GM19438 (cell line): ENCODE measurements at regions not wholly inside any gene's neighbourhood (a gene's known extent, or its start where the extent isn't known, plus 50 kb on each side); places are given as distances from the start of the nearest gene placed in this dataset.

Experiments used
- ATAC-seq: cut with Tn5 transposase; IDR thresholded peaks from one replicate; pipeline ENCODE4 v1.9.1; 2021; ENCODE audit warnings: low read depth; ENCODE audit not compliant: unreplicated experiment

DNA sequence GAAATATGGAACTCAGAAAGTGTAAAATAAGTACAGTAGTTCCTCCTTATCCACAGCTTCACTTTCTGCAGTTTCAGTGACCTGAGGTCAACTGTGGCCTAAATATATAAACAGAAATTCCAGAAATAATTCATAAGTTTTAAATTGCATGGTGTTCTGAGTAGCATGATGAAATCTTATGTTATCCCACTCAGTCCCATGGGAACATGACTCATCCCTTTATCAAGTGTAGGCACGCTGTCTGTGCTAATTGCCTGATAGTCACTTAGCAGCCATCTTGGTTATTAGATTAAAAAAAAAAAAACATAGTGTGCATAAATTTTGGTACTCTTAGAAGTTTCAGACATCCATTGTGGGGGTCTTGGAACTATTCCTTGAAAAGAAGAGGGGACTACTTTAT, 983.4 kb upstream of the ADGRL3 start:
- ATAC-seq = no peak

DNA sequence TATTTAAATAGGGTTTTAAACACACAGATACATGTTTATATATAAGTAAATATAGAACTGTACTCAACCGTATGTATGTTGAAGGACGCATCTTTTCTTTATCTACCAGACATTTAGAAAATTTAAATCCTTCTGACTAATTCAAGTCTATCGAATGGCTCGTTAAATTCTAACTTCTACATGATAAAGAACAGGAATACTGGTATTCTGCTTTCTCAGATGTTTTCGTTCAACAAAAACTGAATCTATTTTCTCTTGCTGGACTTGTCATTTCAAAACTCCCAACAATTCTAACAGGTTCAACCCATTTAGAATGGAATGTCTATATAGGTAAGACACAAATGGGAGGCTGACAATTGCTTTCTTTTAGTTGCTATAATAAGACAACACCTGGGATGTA, 978.3 kb upstream of the ADGRL3 start:
- no peak for ATAC-seq

DNA sequence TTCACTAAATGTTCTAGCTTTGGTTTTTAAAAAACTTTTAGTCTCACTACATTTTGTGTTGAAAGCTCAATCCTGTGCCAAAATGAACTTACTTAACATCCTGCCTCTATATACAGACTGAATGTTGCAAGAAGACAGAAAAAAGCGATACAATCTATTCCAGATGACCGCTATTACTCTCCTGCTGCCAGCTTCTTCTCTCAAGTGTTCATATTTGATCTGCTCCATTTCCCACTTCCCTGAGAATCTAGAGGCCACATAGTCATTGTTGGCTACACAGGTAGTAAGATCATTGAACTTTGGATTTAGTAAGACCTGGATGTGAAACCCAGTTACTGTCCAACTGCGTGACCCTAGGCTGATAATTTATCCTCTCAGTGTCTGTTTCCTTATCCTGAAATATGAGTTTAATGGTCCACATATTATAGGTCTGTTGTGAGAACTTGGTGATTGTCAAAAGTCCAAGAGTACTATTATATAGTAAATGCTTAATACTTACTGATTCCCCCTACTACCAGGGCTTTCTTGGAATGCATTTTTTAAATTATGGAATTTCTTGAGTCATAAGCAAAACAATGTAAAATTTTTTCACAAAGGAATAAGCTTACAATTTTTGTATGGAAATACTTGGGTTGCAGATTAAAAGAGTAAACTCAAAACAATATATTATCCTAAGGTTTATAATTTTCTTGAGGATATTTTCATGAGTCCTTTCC, 976.8 kb upstream of the ADGRL3 start:
- no peak for ATAC-seq

DNA sequence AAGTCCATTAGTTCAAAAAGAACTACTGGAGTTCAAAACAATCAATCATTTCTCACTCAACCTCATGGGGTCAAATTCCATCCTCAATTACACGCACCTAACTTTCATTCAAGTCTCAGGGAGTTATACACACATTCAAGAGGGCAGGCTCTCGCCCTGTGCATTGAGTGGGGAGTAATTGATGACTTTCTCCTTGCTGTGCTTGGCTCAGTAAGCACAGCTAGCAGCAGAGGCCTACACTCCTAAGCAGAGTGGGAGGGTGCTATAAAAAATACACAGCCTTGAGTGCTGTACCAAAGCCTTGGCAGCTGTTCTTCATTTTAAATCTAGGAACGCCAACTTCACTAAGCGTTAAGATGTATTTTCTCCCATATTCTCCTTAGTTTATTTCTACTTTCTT, 958.3 kb upstream of the ADGRL3 start:
- ATAC-seq = no peak

DNA sequence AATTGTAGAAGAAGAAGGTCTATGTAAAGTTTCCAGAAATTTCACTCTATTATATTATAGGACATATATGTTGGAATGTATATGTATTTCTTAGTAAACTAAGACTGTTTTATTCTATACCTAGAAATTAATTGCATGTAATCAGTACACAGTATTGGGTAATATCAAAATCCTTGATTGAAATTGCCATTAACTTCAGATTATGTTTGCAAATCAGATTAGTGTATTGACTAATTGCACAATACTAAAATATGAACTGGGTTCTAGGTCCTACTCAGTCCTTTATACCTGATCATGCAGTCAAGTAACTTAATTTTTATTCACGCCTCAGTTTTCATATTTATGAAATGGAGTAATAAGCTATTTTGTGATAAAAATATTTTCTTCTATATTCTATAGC, 950.3 kb upstream of the ADGRL3 start:
- no peak for ATAC-seq

DNA sequence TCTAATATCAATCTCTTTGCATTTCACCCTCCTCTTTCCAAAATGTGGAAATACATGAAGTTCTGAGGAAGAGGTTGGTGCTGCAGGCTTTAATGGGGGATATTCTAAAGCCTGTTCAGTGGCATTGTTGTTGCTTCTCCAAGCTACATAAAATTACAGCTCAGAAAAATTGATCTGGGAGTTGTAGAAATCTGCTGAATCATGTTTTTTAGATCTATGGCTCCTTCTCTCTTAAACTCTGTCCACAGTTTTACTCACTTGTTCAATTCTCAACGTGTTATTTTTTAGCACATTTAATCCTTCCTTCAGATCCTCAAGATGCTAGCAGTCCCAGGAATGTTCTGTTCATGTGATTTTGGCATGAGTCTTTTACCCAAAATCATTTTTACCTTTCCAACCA, 949.5 kb upstream of the ADGRL3 start:
- ATAC-seq = no peak

DNA sequence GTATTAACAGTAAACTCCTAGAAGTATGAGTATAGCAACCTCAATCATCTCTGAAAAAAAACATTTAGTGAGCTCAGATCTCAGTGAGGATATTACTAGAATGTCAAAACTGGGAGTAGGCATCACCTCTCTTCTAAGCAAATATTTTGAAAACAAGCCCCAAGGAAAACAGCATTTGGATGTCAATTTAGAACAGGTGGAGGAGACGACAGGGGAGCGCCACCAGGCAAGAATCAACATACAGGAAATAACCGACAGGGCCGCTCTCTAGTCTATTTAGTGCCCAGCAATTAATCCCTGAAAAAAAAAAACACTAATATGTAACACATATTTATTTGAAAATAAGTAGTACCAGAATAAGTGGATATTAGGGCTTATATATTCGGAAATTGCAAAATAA, 940.3 kb upstream of the ADGRL3 start:
- no peak for ATAC-seq

DNA sequence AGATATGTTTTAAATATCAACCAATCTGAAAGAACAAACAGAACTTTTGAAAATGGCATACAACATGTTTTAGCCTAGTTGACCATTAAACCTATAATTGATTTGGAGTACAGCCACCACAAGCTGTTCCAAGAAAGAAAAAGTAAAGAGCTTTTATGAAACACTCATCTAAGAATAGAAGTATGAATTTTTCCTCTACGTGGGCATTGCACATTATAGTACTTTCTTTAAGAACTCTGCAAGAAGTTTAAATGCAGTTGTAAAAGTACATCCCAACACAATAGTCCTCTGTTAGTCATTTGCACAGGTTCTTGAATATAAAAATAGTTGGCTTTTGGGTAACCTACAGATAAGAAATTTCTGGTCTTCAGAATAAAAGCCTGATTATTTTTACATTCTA, 933.6 kb upstream of the ADGRL3 start:
- ATAC-seq = no peak

DNA sequence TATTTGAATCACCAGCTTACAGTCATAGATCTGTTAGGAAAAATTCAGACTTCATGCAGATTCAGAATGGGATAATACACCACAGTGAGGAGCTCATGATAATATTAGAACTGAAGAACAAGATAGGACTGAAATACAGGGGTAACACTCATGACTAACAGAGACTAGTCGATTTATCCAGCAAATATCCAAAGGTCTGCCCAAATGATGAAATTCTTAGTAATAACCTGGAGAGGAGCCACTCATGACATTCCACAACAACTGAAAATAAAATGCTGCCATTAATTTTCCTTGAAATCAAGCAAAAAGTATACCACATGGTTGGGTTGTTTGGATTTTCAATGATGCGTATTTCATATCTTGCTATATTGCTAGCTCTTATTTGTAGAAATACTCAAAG, 903.7 kb upstream of the ADGRL3 start:
- ATAC-seq = no peak

DNA sequence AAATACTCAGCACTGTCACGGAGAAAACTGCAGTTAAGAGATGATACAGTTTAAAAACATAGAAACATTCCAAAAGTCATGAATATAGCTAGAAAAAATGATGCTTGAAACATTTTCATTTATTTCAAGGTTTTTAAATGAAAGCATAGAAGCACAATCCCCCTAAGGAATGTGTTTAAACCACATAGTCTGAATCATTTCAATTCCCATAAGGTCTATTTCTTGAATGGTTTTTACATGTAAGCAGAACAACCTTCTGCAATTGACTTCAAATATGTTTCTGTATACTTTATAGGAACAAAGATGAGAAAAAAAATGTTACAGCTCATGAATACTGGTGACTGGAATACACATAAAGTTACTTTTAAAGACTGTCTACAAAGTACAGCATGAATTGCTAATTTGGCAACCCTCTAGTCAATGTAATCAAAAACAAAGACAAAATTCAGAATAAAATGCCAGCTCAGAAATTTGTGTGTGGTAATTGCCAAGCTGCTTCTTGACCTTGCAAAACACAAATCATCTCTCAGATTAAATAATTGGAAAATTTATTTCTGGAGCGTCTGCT, 886.4 kb upstream of the ADGRL3 start:
- no peak for ATAC-seq

DNA sequence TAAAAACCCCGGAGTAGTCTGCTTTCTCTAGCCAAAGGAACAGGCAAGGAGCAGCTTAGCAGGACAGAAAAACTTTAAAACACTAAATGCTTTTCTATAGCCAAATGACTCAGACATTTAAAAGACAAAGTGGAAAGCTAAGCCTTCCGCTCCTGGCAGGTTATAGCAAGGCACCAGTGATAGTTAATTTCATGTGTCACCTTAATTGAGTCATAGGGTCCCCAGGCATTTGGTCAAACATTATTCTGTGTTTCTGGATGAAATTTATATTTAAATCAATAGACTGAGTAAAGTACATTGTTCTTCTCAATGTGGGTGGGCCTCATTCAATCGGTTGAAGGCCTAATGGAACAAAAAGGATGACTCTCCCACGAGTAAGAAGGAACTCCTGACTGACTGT, 885.7 kb upstream of the ADGRL3 start:
- ATAC-seq = no peak

DNA sequence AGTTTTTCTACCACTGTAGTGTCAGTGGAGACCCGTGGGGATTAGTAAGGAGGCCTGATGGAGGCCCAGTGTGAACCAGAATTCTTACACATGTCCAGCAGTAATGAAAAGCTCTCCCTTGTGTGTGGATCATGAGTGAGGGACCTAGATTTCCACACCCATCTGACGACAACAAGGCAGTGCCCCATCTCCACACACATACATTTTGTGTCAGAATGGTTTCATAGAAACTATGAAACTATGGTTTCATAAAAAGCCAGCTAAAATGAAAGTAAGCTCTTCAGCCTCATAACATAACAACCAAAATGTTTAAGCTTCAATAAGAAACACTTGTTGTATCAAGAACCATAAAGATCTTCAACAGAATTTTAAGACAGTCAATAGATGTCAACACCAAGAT, 884.5 kb upstream of the ADGRL3 start:
- no peak for ATAC-seq

DNA sequence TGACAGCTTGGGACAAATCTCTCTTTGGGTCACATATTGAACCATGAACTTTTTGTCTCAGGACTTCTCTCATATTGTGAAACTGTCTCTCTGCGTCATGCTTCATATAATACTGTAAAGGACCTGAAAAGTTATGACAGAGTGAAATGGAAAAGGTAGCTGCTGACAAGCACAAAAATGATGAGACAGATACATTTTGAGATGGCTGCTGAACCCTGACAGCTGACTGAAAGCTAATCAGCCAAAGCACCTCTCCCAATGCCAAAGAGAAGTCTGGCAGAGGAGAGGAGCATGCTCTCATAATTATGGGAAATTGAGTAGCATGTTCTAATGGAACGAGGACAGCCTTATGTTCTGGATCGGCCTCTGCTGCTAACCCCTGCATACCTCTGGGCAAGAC, 873.4 kb upstream of the ADGRL3 start:
- ATAC-seq = no peak

DNA sequence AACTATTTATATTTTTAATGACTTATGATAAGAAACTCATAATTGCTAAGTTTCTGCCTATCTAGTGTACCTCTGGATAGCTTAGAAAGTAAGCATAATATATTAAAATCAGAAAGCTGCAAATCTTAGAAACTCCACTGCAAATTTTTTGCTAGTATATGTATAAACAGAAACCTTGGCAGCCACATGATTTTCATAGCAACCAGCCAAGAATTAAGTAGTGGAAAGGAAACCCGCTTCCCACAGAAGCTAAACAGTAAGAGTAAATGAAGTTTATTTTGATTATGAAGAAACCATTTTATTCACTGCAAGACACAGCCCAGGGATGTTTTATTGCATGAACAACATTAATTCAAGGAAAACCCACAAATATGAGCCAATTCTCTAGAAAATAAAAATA, 872.5 kb upstream of the ADGRL3 start:
- no peak for ATAC-seq

DNA sequence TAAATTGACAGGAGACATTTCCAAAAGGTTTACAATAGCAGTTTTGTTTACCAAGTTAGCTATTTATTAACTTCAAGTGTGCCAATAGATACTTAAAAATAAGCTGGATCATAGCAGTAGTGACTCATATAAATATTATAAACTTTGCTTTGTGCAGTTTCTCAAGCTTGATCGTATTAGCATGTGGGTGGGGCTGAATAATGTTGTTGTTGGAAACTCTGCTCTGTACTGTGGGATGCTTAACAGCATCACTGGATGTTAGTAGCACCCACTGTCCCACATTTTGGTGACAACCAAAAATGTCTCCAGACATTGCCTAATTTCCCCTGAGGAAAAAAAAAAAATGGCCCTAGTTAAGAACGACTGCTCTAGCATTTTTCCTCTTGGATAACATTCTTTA, 855.2 kb upstream of the ADGRL3 start:
- no peak for ATAC-seq

DNA sequence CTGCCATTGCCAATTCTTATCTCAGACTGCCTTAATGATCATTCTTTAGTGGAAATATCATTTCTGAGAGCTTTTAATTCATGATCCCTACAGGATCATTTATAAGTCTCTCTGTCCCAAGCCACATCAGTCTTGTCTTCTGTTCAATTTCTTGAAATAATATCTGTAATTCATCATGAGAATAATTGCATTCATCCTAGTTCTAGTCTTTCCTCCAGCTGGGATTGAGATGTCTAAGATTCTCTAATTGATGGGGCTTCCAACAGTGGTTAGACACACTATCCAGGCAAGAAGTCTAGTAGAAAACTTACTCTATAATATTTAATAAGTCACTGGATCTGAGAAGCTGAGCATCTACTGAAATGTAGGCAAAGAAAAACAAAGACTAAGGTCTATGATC, 854.7 kb upstream of the ADGRL3 start:
- no peak for ATAC-seq

DNA sequence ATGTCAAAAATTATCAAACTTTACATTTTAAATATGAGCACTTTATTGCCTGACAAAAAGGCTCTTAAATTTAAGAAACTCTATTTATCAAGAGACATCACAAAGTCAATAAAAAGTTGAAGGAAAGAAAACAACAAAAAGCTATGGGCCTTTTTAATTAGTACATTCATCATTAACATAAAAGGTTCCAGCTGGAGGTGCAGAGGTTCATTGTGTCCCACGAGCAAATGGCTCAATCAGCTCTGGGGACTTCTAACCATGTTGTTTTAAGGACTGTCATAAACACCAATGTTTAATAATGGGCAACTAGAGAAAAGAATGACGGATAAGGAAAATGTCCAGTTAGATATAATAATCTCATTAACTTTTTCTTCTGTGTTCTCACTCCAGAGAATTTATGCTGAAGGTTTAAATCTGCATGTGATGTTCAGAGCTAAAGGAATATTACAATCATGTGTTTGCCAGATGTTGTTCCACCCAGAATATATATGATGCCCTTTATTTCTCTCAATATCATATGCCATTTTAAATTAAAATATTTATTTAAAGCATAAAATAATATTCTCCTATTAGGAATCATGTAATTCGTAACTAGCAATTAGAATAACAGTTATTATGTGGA, 840.3 kb upstream of the ADGRL3 start:
- ATAC-seq = no peak

DNA sequence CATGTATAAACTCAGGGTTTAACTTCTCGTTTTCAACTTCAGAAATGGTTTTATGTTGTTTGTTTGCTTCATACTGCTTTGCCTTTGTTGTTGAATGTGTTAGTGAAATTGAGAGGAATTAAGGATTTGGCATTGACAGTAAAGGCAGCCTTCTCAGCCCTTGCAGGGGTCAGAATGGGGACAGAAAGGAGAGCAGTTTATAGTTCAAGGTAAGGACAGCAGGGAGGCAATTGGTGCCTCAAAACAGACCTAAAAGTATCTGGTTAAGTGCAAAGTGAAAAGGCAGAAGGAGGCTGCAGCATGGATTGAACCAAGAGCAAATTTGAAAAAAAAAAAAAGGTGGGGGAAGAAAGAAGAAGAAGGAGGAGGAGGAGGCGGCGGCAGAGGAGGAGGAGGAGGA, 835.0 kb upstream of the ADGRL3 start:
- no peak for ATAC-seq

DNA sequence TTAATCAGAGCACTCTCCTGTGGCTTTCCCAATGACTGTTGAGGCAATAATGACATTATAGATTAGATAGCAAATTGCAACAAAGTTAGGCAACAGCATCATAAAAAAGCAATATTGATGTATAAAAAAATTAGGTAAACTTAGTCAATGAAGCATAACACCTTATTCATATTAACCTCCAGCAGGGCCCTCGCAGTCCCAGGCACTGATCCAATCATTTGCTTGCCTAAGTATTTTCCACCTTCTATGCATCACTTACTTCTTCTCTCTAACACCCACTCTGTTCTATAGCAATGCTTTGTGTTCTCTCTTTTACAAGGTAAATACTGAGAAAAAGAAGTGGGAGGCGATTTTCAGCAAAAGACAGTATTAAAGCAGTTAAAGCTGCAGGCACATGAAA, 833.5 kb upstream of the ADGRL3 start:
- ATAC-seq = no peak

DNA sequence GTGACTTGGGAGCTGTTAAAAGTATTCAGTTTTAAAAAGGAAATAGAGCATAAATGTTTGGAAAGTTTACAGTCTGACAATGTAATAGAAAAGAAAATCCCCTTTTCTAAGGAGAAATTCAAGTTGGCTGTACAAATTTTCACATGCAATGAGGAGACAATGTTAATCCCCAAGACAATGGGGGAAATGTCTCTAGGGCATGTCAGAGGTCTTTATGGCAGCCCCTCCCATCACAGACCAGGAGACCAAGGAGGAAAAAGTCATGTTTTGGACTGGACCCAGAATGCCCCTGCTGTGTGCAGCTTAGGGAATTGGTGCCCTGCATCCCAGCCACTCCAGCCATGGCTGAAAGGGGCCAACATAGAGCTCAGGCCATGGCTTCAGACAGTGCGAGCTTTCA, 831.1 kb upstream of the ADGRL3 start:
- no peak for ATAC-seq

DNA sequence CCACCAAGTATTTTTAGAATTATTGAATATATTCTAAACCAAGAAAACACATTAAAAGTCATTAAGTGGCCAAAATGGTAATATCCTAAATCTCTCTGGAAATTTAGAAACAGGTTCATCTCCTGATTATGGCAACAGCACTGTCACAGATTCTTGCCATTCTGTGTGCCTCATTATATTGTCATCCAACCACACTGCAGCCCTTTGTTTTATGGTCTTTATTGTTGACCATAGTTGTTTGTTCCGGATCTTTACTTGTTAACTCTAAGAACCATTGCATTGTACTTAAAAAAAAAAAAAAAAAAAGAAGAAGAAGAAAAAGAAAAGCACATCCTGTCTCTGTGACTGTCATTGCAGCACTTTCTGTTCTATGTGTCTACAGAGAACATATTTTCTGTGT, 822.1 kb upstream of the ADGRL3 start:
- ATAC-seq = no peak

DNA sequence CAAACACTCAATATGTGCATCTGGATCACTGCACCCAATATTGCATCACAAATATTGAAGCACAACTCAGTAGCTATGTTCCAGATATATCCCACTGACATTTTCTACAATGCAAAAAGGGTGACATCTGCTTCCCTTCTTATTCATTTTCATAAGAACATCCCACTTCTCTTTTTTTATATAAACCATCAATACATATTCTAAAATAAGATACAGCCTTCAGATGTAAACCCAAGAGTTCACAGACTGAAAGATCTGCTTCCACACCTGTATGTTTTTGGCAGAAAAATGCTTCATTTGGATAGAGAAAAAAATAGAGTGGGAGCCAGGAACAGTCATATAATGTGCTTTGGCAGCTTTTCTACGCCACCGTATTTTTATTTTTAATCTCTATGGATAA, 815.6 kb upstream of the ADGRL3 start:
- no peak for ATAC-seq
